ENCODE measurements at regions not wholly inside any gene's neighbourhood (a gene's known extent, or its start where the extent isn't known, plus 50 kb on each side); places are given as distances from the start of the nearest gene placed in this dataset.

GRCh38 chr13:89749888-89750287, 1597.6 kb upstream of the MIR17HG start:
- no peak for DNase-seq (ENCODE audit: low read depth in 1 of 2, low spot score in 1 of 2)
- no peaks in the 10 kb centered on the region for H3K27me3 ChIP-seq (ENCODE audit: insufficient read depth, poor library complexity, severe bottlenecking)
- no peak for TF ChIP-seq POLR2AphosphoS5 (IDR thresholded peaks at IDR 0.05; ENCODE audit: low read depth)
- no peak for TF ChIP-seq GABPA (IDR thresholded peaks at IDR 0.05; ENCODE audit: low read depth)
- TF ChIP-seq CTCF (IDR thresholded peaks at IDR 0.05; ENCODE audit: insufficient read depth, low read length) = no peak
- TF ChIP-seq SPI1 (IDR thresholded peaks at IDR 0.05; ENCODE audit: borderline replicate concordance, low read depth) = no peak
- TF ChIP-seq REST (IDR thresholded peaks at IDR 0.05; ENCODE audit: insufficient replicate concordance, low read depth) = no peak

GRCh38 chr13:89750371-89750770, 1597.1 kb upstream of the MIR17HG start:
- H3K27me3 ChIP-seq (ENCODE audit: insufficient read depth, poor library complexity, severe bottlenecking) = no peaks in the 10 kb centered on the region
- TF ChIP-seq GABPA (IDR thresholded peaks at IDR 0.05; ENCODE audit: low read depth) = no peak
- TF ChIP-seq REST (IDR thresholded peaks at IDR 0.05; ENCODE audit: insufficient replicate concordance, low read depth) = no peak
- TF ChIP-seq POLR2AphosphoS5 (IDR thresholded peaks at IDR 0.05; ENCODE audit: low read depth) = no peak
- no peak for TF ChIP-seq CTCF (IDR thresholded peaks at IDR 0.05; ENCODE audit: insufficient read depth, low read length)
- TF ChIP-seq SPI1 (IDR thresholded peaks at IDR 0.05; ENCODE audit: borderline replicate concordance, low read depth) = no peak
- no peak overlapping the region for H3K4me3 ChIP-seq (replicated peaks; ENCODE audit: insufficient read depth, low read length)
- no peak overlapping the region for H3K27ac ChIP-seq (replicated peaks)
- no peak for DNase-seq (ENCODE audit: low read depth in 1 of 2, low spot score in 1 of 2)

More at GRCh38 chr13:89749888-89750287, 1597.6 kb upstream of the MIR17HG start:
- no peak overlapping the region for H3K27ac ChIP-seq (replicated peaks)
- H3K4me3 ChIP-seq (replicated peaks; ENCODE audit: insufficient read depth, low read length) = no peak overlapping the region

GRCh38 chr13:89751432-89751930, 1596.0 kb upstream of the MIR17HG start:
- no peak for DNase-seq (ENCODE audit: low read depth in 1 of 2, low spot score in 1 of 2)
- no peak for TF ChIP-seq GABPA (IDR thresholded peaks at IDR 0.05; ENCODE audit: low read depth)
- no peak for TF ChIP-seq POLR2AphosphoS5 (IDR thresholded peaks at IDR 0.05; ENCODE audit: low read depth)
- no peak for TF ChIP-seq REST (IDR thresholded peaks at IDR 0.05; ENCODE audit: insufficient replicate concordance, low read depth)
- TF ChIP-seq SPI1 (IDR thresholded peaks at IDR 0.05; ENCODE audit: borderline replicate concordance, low read depth) = no peak
- no peak for TF ChIP-seq CTCF (IDR thresholded peaks at IDR 0.05; ENCODE audit: insufficient read depth, low read length)
- Histone ChIP-seq H3K4me3 (replicated peaks; ENCODE audit: insufficient read depth, low read length) (no peak overlapping the region), H3K27ac (replicated peaks) (no peak overlapping the region), H3K27me3 (ENCODE audit: insufficient read depth, poor library complexity, severe bottlenecking) (no peaks in the 10 kb centered on the region)
